IPS-11a (cell line): ENCODE measurements at regions not wholly inside any gene's neighbourhood (a gene's known extent, or its start where the extent isn't known, plus 50 kb on each side); places are given as distances from the start of the nearest gene placed in this dataset.

Experiments used
- H3K4me3 ChIP-seq: one replicate; pipeline ENCODE4 v1.5.1; 2013; ENCODE audit warnings: low read depth, low read length, control low read depth

DNA sequence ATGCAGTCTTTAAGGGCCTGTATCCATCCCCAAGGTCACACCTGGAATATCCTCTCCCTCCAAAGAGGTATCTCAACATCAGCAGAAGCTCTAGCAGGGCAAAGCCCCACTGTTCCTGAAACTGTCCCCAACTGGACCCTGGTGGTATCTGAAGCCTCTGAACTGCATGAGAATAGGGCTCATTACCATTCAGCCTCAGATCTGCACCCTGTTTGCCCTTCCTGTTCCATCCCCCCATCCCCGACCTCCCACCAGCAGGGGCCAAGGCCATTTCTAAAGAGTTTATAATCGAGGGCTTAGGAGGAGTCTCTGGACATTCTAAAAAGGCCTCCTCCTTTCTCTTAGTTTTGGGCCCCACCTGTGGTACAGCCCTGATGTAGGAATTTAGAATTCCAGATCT, 74.0 kb upstream of the THY1 start:
- H3K4me3 ChIP-seq = no peak overlapping the region

DNA sequence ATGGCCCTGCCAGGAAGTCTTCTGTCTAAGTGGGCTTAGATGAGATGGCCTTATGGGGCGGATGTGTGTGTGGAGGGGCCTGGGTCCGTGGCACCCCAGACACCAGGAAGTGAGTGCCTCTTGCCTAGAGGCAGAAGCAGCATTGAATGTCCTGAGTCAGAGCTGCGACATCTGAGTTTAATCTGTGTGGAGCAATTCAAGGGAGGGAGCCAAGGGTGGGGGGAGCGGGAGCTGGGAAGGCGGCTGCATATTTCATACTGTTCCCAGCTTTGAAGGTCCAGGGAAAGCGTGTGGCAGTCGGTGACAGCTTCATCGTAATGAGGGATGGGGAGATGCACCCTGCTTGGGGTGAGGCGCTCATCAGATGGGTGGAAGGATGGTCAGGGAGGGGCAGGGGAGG, 73.5 kb upstream of the THY1 start:
- H3K4me3 ChIP-seq = no peak overlapping the region

DNA sequence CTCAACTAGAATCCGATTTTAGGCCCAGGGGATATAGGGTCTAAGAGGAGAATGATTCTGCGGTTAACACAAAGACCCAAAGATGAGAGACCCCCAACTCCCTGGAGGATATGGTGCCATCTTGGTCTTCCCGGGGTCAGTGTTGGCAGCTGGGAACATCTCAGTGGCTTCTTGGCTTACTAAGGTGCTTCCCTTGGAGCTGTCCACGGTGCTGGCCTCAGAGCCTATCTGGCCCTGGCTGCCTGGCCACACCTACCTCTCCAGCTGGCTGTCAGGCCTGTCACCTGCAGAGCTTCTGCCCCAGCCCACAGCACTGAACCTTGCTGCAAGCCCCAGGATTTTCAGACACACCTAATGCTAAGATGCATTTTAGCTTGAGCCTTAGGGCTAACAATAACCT, 70.7 kb upstream of the THY1 start:
- H3K4me3 ChIP-seq = no peak overlapping the region

DNA sequence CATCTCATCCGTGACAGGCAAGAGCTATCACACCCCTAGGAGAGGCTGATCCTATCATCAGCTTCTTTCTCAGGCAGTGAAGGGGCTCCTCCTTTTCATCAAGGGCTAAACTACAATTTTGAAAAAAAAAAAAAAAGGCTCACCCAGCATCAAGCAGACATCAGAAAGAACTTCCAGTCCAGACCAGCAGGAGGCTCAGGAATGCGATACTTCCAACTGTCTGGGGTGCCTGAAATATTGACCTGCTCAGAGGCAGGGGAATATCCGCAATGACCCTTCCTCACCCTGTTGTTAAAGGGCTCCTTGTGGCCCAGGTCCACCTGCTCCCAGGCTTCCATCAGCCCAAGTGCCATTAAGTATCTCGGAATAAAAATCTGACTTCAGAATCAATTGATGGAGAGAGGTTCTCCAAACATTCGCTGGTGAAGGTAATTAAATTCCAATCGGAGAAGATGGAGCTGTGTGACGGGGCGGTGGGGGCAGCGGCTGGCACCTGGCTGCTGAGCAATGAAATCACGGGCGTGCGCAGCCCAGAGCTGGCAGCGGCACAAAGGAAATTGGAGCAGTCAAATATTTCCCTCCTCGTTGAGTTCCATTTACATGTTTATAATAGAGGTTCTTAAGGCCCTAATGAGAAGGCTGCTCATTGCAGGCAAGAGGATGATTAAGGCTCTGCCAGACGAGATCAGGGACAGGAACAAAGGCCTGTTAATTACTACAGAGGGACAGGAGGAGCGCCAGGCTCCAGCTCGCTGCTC, 69.0 kb upstream of the THY1 start:
- no peak overlapping the region for H3K4me3 ChIP-seq

DNA sequence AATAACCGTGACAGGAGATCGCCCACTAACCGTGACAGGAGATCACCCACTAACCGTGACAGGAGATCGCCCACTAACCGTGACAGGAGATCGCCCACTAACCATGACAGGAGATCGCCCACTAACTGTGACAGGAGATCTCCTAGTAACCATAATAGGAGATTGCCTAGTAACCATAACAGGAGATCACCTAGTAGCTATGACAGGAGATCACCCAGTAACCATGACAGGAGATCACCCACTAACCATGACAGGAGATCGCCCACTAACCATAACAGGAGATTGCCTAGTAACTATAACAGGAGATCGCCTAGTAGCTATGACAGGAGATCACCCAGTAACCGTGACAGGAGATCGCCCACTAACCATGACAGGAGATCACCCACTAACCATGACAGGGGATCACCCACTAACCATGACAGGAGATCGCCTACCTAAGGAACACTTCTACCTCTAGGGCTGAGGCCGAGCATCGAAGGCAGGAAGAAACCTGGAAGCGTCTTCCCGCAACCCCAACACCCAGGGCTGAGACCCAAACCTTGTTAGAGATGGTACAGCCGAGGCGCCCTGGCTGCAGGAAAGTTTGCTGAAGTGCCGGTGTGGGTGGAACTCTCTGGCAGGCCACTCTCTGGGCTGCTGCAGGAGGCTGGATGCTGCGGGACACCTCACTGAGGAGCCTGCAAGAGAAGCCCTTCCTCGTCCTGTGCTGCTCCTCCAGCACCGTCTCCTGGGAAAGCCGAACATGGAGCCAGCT, 67.5 kb upstream of the THY1 start:
- H3K4me3 ChIP-seq = no peak overlapping the region

DNA sequence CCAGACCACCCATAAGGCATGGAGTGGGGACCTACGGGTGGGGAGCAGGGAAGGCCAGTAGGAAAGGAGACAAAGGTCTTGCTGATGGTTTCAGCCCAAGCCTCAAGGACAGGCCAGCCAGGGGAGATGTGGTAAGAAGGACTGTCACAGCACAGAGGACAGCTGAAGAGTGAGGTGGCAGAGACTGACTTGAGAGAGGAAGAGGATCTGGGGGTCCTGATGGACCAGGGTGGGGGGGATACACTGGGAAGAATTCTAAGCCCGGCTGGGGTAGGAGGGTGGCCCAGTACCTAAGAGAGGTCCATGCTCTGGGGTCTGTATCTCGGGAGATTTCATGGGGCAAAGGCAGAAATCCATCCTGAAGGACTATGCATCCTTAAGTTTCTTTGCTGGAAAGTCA, 66.1 kb upstream of the THY1 start:
- H3K4me3 ChIP-seq = no peak overlapping the region

DNA sequence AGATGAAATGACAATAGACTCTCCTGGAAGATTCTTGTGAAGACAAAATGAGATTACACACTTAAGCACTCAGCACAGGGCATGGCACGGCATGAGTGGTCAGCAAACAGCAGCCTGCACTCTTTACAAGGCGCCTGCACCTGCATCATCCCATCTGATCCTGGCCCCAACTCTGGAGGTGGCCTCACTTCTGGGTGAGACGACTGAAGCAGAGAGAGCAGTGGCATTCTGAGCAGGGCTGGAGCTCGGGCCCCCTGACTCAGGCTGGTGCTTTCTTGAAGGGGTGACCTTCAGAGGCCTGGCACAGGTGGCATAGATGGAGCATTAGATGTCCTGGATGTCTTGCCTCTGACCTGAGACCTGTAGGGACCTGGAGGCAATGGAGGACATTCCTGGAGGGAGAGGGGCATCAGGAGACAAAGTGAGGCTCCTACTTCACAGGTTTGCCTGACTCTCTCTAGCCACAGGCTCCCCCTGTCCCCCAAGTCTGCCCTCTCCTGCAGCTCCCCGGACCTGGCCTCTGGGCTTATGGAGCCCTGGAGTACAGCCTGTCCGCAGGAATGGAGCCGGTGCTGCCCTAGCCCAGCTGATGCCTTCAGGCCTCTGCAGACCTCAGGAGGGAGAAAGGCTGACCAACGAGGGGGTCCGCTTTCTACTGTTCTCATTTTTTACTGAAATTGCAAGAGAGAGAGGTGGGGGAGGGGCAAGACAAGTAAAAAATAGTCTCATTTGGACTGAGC, 65.5 kb upstream of the THY1 start:
- no peak overlapping the region for H3K4me3 ChIP-seq

DNA sequence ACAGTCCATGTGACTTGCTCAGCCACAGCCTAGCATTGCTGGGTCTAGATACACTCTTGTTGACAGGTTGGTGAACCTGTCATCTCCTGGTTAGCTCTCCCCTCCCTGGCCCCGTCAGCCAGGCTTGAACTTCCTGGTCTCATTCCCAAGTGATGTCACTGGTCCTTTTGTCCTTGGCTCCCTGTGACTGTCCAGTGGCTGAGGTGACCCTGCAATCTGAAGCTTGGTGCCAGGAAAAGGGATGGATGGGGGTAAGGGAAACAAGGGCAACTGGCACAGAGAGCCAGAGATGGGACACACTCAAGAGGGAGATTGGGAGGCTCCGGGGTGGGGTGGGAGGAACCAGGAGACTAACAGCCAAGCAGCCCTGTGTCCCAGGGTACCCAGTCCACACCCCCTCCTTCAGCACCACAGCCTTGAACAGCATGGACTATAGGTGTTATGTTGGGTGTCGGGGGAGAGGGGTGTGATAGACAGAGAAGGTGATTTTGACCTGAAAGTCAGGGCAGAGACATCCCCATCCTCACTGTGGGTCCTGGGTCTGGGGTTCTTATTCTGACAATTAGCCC, 63.8 kb upstream of the THY1 start:
- H3K4me3 ChIP-seq = no peak overlapping the region

DNA sequence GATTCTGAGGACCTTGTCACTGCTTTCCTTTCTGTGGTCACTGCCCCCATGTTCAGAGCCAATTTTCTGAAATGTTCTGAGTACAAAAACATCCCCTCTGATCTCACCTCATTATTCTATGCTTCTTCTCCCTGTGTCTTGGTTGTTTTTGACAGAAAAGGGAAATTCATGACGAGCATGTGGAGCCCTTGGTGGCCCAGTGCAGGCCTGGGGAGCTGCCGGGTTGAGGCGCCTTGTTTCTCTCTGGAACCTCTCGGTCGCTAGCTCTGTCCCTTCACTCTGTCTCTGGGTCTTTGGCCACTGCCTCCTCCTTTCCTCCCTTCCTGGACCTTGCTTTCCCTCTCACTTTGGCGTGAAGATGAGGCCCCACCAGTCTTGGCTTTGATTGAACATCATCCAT, 63.0 kb upstream of the THY1 start:
- no peak overlapping the region for H3K4me3 ChIP-seq

DNA sequence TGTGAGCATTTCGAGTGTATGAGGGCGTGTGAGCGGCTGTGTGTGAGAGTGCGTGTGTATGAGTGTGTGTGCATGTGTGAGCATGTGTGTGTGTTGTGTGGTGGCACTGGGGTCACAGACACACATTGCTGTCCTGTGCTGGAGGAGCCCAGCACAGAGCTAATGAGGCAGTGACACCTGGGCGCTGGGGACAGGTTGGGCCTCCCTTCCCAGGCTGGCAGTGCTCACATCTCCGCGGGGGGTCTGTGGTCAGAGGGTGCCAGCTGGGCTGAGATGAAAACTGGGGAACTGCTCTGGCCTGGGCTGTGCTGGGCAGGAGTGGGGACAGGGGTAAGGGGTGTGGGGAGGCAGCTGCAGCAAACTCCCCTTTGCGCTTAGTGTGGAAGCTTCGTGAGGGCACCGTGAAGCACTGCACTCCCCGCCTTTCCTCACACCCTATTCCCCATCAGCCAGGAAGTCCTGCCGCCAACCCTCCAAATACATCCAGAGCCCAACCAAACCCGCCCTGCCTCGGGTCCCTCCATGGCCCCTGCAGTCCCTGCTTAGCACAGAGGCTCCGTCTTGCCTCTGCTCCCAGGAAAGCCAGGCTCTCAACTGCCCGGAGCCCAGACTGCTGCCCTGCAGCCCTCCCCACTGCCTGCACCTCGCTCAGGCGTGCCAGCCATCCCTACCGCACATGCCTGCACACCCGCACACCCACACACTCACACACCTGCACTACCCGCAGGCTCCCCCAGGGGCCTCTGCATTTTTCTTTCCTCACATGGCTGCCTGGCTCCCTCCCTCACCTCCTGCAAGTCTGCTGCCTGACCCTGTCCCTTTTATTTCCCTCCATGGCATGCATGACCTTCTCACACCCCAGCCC, 62.0 kb upstream of the THY1 start:
- no peak overlapping the region for H3K4me3 ChIP-seq

DNA sequence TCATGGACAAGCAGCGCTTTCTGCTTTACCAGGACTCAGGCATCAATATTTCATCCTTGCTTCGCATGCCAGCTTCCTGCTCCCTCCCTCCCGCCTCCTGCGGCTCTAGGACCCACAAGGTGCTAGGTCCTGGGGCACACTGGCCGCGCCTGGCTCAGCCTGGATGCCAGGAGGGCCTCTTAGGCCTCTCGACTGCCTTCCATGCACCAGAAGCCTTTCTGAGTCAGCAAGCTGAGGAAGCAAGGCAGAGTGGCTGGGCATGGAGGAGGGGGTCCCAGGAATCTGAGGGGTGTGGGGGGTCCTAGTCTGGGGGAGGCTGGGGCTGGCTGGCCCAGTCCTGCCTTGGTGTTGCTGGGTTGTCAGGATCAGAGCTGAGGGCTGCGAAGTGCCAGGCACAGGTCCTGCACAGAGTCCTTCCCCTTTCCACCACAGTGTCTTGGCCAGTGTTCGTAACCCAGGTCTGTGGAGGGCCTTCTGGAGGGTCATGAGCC, 61.0 kb upstream of the THY1 start:
- no peak overlapping the region for H3K4me3 ChIP-seq

DNA sequence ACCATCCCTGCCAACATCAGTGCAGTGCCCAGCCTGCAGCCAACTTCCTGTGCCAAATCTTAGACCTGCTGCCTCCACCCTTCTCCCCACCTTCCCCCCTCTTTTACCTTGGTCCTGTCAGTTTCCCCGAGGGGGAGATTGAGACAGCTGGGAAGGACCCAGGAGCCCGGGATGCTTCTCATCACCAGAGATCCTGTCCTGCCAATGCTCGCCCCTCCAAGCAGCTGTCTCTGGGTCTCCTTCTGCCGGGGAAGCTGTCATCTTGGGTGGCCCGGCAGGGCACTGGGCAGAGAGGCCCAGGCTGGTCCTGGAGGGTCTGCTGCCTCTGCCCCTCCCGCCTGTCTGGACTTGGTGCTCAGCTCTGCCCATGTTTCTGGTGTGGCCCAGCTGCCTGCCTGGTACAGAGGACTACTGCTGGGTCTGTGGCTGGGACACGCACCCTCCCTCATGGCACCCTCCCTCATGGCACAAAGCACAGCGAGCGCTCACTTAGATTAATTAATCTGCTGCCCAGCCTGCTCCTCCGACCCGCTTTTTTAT, 60.4 kb upstream of the THY1 start:
- no peak overlapping the region for H3K4me3 ChIP-seq

DNA sequence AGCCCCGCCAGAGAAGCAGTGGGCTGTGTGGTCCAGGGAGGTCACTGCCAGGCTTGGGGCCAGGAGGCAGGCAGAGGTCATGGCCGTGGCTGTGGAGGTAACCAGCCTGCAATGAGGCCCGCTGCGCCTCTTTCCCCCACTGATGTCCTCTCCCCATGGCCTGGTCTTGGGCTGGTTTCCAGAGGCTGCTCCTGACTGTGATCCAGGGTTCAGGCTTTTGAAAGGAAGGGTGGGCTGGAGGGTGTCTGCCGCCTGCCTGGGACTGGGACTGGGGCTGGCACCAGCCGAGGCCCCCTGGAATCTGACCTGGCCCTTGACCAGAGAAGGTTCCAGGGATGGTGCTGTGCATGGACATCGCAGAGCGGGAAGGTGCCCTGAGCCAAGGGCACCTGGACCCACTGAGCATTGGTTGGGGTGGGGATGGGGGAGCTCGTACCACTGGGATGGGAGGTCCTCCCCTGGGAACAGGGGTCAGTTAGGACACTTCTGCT, 59.6 kb upstream of the THY1 start:
- H3K4me3 ChIP-seq = no peak overlapping the region

DNA sequence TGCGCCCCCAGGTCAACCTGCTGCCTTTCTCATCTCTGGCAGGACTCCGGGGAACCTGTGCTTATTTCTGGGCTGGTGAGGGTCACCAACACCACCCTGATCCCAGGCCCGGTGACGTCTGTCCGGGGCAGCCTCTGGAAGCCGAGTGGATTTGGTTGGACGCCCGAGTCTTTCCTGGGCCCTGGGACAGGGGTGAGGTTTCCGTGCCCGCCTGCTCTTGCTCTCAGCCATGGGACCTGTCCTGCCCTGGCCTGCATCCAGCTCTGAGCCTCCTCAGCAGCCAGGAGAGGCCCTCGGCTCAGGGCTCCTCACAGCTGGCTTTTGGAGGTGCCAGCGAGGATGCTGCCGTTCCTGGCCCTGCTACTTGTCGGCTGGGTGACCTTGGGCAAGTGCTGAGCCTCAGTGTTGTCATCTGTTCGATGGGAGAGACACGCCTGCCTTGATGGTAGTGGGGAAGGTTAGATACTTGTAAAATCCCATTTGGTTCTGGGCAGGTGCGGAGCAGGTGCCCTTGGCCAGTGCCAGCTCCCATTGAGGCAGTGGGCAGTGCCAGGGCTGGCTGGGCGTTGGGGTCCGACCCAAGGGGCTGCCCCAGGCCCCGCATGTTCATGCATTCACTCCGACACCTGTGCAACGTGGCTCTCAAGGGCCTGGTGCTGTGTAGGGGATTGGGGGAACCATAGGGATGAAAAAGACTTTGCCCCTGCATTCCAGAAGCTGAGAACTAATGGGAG, 58.9 kb upstream of the THY1 start:
- no peak overlapping the region for H3K4me3 ChIP-seq

DNA sequence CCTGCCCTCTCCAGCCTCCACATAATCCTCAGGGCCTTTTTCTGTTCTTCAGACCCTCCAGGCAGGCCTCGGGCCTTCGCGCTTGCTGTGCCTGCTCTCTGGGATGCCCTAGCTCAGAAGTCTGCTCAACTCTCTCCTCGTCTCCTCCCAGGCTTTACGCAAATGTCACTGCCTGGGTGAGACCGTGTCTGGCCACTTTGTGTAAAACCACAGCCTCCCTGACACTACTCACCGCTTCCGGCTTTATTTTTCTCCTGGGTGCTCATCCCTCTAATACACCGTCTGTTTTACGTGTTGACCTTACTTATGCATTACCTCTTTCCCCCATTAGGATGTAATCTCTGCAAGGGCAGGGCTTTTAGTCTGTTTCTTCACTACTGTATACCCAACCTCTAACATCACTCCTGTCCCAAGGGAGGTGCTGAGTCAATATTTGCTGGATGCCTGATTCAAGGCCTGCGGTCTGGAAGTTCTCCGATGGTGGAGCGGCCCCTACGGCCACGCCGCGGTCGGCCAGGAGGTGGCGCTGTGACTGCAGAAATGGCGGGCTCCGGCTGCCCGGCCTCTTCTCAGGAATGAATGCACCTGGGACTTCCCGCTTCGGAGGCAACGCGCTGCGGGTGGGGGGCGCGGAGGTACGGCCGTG, 58.2 kb upstream of the THY1 start:
- H3K4me3 ChIP-seq = no peak overlapping the region

DNA sequence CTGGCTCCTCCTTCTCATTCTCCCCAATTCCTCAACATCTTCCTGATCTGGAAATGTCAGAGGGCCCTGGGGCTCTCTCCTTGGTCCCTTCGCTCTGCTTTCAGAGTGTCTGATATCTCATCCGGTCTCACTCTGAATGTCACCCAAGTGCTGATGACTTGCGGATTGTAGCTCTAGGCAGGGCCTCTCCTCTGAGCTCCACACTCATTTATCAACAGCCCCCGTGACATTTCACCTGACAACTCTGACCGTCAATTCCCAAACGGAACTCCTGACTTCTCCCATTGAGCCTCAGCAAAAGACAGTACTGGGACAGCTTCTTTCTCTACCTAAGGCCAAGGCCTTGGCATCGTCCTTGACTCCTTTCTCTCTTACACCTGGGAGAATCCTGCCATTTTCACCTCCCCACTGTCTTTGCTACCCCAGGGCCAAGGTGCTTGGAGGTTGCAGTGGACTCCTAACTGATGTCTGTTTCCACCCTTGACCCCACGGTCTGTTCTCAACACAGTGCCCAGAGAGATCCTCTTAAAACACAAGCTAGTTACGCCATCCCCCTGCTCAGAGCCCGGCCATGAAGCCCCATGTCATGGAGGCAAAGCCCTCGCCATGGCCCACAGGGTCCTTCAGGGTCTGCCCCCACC, 57.5 kb upstream of the THY1 start:
- no peak overlapping the region for H3K4me3 ChIP-seq

DNA sequence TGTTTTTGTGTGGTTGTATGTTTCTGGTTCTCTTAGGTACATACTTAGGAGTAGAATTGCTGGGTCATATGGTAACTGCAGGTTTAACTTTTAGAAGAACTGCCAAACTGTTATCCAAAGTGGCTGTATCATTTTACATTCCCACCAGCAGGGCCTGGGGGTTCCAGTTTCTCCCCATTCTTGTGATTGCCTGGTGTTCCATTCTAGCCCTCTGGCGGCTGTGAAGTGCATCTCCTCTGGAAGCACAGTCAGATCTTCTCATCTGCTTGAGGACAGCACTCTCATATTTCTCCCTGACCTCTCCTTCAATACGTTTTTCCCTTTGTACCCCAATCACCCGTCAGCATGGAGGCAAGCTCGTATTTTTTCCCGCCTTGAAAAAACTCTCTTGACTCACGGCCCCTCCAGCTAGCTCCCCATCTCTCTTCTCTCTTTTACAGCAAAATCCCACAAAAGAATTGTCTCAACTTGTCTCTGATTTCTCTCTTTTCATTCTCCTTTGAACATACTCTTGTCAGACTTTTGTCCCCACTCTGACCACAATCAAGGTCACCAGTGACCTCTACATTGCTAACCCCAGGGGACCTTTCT, 56.8 kb upstream of the THY1 start:
- H3K4me3 ChIP-seq = no peak overlapping the region

DNA sequence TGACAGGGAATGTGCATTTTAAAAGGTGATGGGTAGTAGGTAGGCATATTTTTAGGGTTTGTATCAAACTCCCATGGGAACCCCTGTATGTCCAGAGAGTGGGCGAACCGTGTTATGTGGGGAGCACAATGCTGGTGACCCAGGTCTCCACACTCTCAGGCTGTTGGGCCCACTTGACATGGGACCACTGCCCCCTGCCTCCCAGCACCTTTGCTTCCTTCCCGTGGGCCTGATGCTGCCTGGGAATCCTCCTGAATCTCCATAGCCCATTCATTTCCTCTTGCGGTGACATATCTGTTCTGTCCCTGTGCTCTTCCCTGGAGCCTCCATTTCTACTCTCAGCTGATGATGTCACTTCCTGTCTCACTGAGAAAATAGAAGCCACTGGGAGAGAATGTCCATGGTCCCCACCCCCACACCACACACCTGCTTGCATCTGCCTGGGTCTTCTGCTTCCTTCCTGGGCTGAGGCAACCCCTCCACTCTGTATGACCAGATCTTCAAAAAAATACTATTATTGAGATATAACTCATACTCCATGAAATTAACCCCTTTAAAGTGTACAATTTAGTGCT, 55.8 kb upstream of the THY1 start:
- no peak overlapping the region for H3K4me3 ChIP-seq
